ENCODE measurements at regions not wholly inside any gene's neighbourhood (a gene's known extent, or its start where the extent isn't known, plus 50 kb on each side); places are given as distances from the start of the nearest gene placed in this dataset.
A peak's percentile ranks its signal among the peaks of the same experiment; 100 is the strongest.
"Not testable (repeated sequence)": the region's sequence is repeated elsewhere in the genome, so short reads cannot be mapped to it uniquely, and the experiment has no call there.

GRCh38 chr3:157857440-157857839 lies 248.8 kb downstream of the SHOX2 start:
- peak; percentile 80 for DNase-seq

DNA sequence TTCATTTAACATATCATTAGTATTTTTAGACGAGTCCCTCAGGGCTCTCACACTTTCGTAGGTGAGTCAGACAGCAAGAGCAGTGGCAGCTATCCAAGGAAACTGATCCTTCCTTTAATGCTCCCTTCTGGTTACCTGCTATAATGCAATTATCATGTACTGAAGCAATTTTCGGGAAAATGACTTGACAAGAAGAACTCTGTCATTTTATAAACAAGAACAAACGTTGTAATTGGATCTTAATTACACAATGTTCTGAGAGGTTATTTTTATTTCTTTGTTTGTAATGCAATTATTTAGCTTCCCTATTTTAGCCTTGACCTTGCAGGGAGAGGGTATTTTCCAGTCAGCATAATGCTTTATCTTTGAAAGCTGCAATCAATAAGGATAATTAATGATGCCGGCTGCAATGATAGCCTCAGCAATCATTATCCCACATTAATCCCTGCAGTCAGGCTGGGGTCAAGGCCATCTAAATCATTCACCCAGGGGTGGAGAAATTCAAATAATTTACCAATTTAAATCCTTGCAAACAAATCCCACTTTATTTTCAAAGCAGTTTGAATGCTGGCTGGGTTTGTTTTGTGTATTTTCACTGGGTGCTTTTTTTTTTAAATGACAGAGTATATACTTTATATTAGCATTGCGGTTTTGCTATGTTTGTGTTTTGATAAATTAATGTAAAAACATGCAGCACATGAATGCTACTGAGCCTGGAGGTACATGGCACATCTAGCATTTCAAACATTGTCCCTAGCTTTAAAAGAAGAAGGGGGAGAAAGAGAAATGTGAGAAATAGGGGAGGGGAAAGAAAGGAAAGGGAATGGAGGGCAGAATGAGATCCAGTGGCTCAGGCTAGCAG lies 249.9 kb downstream of the SHOX2 start:
- DNase-seq = no peak

DNA sequence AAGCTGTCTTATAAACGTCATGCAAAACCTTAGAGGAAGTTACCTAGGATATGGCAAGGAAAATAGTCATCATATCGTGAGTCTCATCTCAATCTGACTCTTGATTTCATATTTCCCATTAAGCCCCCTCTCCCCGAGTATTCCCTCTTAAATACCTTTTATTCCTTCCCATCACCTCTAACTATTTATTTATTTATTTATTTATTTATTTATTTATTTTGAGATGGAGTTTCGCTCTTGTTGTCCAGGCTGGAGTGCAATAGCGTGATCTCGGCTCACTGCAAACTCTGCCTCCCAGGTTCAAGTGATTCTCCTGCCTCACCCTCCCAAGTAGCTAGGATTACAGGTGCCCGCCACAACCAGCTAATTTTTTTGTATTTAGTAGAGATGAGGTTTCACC lies 260.4 kb downstream of the SHOX2 start:
- DNase-seq = not testable (repeated sequence)

GRCh38 chr3:157844800-157845565 lies 261.2 kb downstream of the SHOX2 start:
- peak; percentile 81 for DNase-seq

- DNase-seq = no peak
Measured at GRCh38 chr3:157844216-157844615, 262.0 kb downstream of the SHOX2 start.

DNA sequence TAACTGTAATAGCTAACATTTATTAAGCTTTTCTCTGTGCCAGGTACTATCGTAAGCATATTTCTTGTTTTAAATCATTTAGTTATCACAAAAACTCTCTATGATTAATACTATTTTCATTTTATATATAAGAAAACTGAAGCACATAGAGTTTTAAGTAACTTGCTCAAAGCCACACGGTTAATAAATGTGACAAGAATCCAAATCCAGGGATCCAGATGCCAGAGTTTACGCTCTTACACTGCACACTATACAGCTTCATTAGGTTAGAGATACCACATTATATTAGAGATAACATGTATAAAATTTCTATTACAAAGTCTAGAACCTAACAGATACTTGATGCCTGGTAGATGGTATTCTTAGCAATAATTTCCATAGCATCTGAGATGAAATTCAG lies 265.2 kb downstream of the SHOX2 start:
- DNase-seq = peak; percentile 15

DNA sequence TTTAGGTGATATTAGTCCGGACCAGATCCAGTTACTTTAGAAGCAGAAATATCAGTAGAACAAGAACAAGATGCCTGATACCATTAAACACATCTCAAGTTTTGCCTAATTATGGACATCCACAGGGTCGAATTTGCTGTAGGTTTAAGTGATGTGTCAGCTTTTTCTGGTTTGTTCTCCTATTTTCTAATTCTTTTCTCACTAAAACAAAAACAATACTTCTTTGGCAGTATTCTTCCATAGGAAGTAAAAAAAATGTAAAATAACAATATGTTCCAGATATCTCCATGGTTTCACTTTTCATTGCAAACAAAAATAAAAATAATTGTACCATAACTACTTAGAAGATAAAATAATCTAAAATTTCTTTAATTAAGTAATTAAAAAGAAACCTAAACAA lies 265.7 kb downstream of the SHOX2 start:
- DNase-seq = peak; percentile 28

DNA sequence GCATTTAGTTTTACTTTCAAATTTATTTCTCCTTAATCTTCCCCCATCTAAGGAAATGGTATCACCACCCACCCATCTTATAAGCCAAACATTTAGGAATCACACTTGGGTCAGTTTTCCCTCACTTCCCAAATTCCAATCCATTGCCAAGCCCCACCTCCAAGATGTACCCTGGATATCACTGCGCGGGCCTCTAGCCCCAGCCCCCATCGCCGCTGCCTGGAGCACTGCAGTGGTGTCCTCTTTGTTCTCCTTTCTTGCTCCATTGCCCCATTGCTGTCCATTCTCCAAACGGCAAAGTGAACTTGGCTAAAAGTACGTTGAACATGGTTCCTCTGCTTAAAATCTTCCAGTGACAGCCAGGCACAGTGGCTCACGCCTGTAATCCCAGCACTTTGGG lies 267.8 kb downstream of the SHOX2 start:
- DNase-seq = no peak

DNA sequence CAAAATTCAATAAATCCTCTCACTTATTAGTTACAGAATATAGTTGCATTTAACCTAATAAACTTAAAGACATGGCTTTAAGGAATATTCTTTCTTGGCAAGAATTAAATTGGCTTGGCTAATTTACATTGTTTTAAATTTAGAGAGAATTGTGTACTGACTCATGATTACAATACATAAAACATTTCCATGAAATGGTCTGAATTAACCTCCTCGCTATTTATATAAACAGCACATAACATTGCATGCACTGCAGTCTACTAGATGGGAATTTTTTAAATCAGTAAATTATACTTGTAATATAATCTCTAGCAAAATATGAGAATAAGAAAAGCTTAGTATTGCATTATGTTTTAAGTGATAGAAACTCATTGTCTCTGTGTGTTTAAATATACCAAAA lies 268.9 kb downstream of the SHOX2 start:
- DNase-seq = no peak

DNA sequence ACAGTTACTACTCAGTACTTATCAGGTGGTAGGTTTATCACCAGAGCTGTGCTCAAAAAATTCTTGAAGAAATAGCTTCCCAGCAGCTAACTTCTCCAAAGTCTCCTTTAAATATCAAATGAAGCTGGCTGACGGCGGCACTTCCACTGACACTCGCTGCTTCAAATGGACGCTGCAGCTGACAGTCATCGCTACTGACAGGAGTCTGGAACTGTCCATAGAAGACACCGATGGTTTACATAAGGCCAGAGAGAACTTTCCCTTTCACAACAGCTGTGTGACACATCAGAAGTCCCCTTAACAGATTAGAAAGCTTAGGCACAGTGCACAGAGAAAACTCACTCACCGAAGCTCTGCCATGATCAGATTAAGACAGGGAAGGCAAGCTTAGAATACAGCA lies 270.2 kb downstream of the SHOX2 start:
- DNase-seq = no peak

DNA sequence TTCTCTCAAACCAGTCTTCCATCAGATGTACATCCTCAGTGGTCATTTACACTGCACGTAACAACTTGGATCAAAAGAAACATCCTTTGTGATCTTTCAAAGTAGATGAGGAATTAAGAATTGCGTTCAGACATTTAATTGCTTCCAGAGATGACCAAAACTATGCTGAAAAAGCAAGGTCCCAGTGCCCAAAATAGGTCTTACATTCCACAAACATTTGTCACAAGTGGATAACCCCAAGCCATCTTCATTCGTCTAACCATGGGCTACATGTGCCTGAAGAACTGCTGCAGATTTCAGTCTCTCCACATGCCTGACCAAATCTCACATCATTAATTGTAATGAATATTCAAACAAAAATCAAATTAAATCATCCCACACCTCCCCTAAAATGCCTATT lies 273.6 kb downstream of the SHOX2 start:
- DNase-seq = no peak

GRCh38 chr3:157830556-157831236 lies 275.5 kb downstream of the SHOX2 start:
- DNase-seq = no peak

DNA sequence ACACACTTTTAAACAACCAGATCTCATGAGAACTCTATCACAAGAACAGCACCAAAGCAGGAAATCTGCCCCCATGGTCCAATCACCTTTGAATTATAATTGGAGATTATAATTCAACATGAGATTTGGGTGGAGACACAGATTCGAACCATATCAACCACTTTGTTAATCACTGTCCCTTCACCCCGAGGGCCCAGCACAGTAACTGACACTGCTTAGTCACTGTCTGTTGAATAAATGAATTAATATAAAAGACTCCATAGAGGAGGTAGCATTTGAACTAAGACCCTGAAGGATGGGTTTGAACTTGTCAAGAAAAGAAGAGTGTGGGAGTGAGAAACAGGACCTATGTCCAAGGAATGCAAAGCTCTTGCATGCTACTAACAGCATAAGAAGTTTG lies 276.4 kb downstream of the SHOX2 start:
- DNase-seq = no peak

- DNase-seq = no peak
Measured at GRCh38 chr3:157824281-157824680, 281.9 kb downstream of the SHOX2 start.

DNA sequence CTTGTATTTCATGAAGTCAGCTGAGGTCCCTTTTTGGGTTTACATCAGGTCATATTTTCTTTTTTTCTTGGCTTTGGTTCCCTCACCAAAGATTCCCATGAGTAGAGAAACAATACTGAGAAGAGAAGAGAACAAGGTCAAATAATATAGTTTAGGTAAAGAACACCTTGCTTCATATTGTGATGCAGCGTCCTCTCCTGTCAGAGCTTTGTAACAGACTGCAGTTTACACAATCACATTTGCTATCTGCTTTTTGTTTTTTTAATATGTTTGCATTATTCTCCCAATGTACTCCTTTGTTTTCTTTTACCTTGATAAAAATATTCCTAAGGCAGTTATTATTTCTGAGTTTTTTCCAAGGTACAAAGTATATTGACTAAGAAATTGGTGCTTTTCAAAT lies 283.2 kb downstream of the SHOX2 start:
- no peak for DNase-seq

GRCh38 chr3:157820157-157820517 lies 286.1 kb downstream of the SHOX2 start:
- no peak for DNase-seq

DNA sequence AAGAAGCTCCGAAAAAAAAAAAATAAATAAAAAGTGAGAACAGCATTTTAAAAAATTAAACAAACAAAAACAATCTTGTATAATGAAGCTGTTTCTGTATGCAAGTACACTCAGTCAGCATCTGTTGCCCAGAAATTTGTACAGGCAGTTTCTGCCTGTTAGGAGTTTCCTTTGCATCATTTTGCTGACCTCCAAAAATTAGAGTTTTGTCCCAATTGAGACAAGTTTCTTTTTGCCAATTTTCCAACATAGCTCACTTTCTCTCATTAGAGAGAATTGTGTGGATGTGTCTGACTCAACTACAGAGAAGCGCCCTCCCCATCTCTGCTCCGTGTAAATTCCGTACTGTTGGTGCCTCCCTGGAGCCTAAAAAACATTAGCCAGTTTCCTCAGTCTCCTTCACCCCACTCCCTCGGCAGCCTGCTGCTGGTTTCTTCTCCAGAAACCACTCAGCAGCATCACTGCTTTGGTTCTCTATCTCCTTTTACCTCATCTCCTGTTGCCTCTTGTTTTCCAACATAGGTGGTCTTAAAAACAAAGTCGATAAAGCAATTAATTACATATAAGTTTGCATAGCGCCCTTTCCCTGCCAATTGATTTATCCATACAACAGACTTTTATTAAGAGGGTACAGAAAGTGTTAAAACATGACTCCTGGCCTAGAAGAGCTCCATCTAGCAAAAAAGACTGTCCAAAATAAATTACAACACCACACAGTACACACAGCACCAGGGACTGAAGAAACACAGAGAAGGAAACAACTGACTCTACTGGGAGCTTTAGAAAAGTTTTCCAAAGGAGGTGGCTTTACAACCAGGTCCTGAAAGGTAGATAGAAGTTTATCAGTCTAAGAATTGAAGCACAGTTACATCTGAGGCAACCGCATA lies 286.7 kb downstream of the SHOX2 start:
- peak; percentile 17 for DNase-seq

DNA sequence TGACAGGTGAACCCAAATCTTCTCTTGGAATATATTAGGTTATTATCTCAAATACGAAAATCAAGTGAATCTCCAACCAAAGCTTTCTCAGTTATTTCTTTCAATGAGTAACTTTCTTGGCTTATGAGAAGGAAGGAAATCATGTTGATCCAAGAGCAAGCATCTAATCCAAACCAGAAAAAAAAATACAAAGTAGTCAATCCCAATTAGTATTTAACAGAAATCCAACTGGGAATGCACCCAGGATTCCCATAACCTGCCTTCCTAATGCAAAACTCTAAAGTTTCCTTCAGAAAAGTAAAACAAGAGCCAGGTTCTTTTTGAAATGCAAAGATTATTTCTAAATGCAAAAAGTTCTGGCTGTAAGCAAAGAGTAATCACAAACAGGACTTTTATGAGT lies 289.3 kb downstream of the SHOX2 start:
- peak; percentile 34 for DNase-seq

- DNase-seq = peak; percentile 45
Measured at GRCh38 chr3:157816296-157816695, 289.9 kb downstream of the SHOX2 start.

DNA sequence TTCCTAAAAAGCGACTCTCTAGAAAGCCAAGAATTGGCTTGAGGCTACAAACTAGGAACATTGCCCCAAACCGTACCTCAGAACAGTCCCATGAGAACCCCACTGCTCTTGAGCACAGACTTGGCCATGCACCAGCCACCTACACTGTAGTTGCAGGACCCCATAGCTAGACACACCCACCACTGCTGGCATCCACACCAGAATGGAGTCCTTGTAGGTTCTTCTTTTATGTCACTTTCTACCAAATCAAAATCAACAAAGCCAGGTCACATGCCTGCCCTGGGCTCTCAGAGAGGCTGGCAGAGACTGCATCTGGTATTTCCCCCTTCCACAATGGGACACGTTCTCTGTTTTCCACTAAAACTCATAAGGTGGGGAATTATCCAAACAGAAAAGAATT lies 290.5 kb downstream of the SHOX2 start:
- peak; percentile 26 for DNase-seq

GRCh38 chr3:157810924-157811718 lies 295.1 kb downstream of the SHOX2 start:
- no peak for DNase-seq

Measured in skin of body (tissue), 1 donor.